H1 (cell line): ENCODE measurements at regions not wholly inside any gene's neighbourhood (a gene's known extent, or its start where the extent isn't known, plus 50 kb on each side); places are given as distances from the start of the nearest gene placed in this dataset.

Source experiments
- CTCF ChIA-PET: fragments of 300-600 bp; sonication (Branson Sonifier 250); formaldehyde crosslinking; loops from one replicate; lab custom pipeline; 2021; ENCODE audit not compliant: partially characterized antibody; lab: Charles Lee
- POLR2A ChIA-PET: fragments of 300-600 bp; sonication (Branson Sonifier 250); formaldehyde crosslinking; loops from one replicate; lab custom pipeline; 2021; ENCODE audit warnings: inconsistent platforms; ENCODE audit not compliant: partially characterized antibody; lab: Charles Lee
- DNase-seq, 2 experiments: peaks; one replicate each; pipeline versions ENCODE4 v3.0.0 to v3.0.0-alpha.2; 2010 to 2022; ENCODE audit warnings: low spot score in 2 of 2, low read depth in 1 of 2, mixed read lengths in 1 of 2
- FAIRE-seq: peaks from 2 replicates; lab custom pipeline; 2011; peaks lifted over from hg19 to GRCh38; lab: Jason Lieb, UNC
- H2AFZ ChIP-seq: 2 replicates; pipeline ENCODE4 v1.8.1; 2012; ENCODE audit warnings: low read length, inconsistent platforms
- H2AK5ac ChIP-seq: 2 replicates; pipeline ENCODE4 v1.6.1; 2013; ENCODE audit warnings: low read depth, low read length
- H2BK120ac ChIP-seq: replicated peaks from 2 replicates; pipeline ENCODE3; 2013; ENCODE audit warnings: low read depth, low read length, inconsistent platforms
- H2BK12ac ChIP-seq: 2 replicates; pipeline ENCODE4 v1.6.1; 2013; ENCODE audit warnings: low read depth, low read length
- H2BK15ac ChIP-seq: 2 replicates; pipeline ENCODE4 v1.6.1; 2013; ENCODE audit warnings: low read length
- H2BK20ac ChIP-seq: 2 replicates; pipeline ENCODE4 v1.6.1; 2013; ENCODE audit warnings: low read length
- H2BK5ac ChIP-seq: 2 replicates; pipeline ENCODE4 v1.6.1; 2013; ENCODE audit warnings: low read depth, low read length
- H3K14ac ChIP-seq: 2 replicates; pipeline ENCODE4 v1.6.1; 2013; ENCODE audit warnings: inconsistent platforms; ENCODE audit not compliant: insufficient read length
- H3K18ac ChIP-seq: 2 replicates; pipeline ENCODE4 v1.6.1; 2013; ENCODE audit warnings: low read length; ENCODE audit errors: extremely low read depth
- H3K23ac ChIP-seq: 2 replicates; pipeline ENCODE4 v1.6.1; 2013; ENCODE audit warnings: inconsistent platforms; ENCODE audit not compliant: insufficient read length
- H3K23me2 ChIP-seq: 2 replicates; pipeline ENCODE4 v1.6.1; 2013; ENCODE audit warnings: low read depth, low read length
- H3K27ac ChIP-seq: 2 replicates; pipeline ENCODE4 v1.6.1; 2011; ENCODE audit warnings: low read depth, low read length, inconsistent platforms
- H3K27me3 ChIP-seq, 4 experiments: replicated peaks in 1 of 4; 1 replicate in 1 of 4; 2 replicates in 3 of 4; pipeline versions ENCODE4 v1.6.1 to v1.8.1; 2011 to 2013; ENCODE audit warnings: low read length in 3 of 4, mild to moderate bottlenecking in 3 of 4, inconsistent platforms in 2 of 4, mixed read lengths in 2 of 4, moderate library complexity in 1 of 4; ENCODE audit not compliant: control insufficient read depth in 3 of 4, insufficient read depth in 3 of 4; ENCODE audit errors: extremely low read depth in 1 of 4
- H3K36me3 ChIP-seq, 4 experiments: 2 replicates each; pipeline versions ENCODE4 v1.6.1 to v1.8.1; 2011 to 2013; ENCODE audit warnings: mild to moderate bottlenecking in 4 of 4, low read length in 3 of 4, moderate library complexity in 2 of 4, control low read depth in 1 of 4, inconsistent platforms in 1 of 4; ENCODE audit not compliant: insufficient read depth in 4 of 4, control insufficient read depth in 2 of 4
- H3K4ac ChIP-seq: replicated peaks from 2 replicates; pipeline ENCODE3; 2013; ENCODE audit warnings: low read length, low read depth, mixed read lengths, inconsistent platforms; ENCODE audit not compliant: insufficient read length
- H3K4me1 ChIP-seq, 4 experiments: replicated peaks in 1 of 4; 1 replicate in 1 of 4; 2 replicates in 3 of 4; pipeline versions ENCODE4 v1.6.1 to v1.8.1; 2011 to 2013; ENCODE audit warnings: low read length in 3 of 4, inconsistent platforms in 2 of 4, mixed read lengths in 1 of 4; ENCODE audit not compliant: insufficient read depth in 4 of 4, control insufficient read depth in 3 of 4
- H3K4me2 ChIP-seq, 2 experiments: 2 replicates each; pipeline versions ENCODE4 v1.6.1 to v1.8.1; 2011 to 2013; ENCODE audit warnings: low read depth in 2 of 2, low read length in 2 of 2, control low read depth in 1 of 2, inconsistent platforms in 1 of 2, mild to moderate bottlenecking in 1 of 2; ENCODE audit not compliant: insufficient read depth in 1 of 2
- H3K4me3 ChIP-seq, 4 experiments: fragments of 200-600, 300-600 bp in 1 of 4; sonication (generic), shearing (Covaris generic), sonication (Bioruptor Twin) in 1 of 4; 2 replicates each; pipeline versions ENCODE4 v1.5.1 to v1.8.1; 2011 to 2016; ENCODE audit warnings: low read length in 4 of 4, low read depth in 3 of 4, control low read depth in 2 of 4, inconsistent platforms in 2 of 4, mild to moderate bottlenecking in 2 of 4, mixed read lengths in 1 of 4, moderate library complexity in 1 of 4; ENCODE audit not compliant: insufficient read depth in 2 of 4; ENCODE audit errors: extremely low read depth in 1 of 4
- H3K56ac ChIP-seq: replicated peaks from 2 replicates; pipeline ENCODE3; 2013; ENCODE audit warnings: low read depth, mild to moderate bottlenecking, mixed read lengths, low read length, inconsistent platforms; ENCODE audit not compliant: insufficient read length
- H3K79me1 ChIP-seq: 2 replicates; pipeline ENCODE4 v1.6.1; 2013; ENCODE audit warnings: low read depth, low read length, control low read depth
- H3K79me2 ChIP-seq, 2 experiments: 2 replicates each; pipeline versions ENCODE4 v1.6.1 to v1.8.1; 2012 to 2013; ENCODE audit warnings: low read length in 2 of 2, mild to moderate bottlenecking in 2 of 2, inconsistent platforms in 1 of 2; ENCODE audit not compliant: insufficient read depth in 2 of 2, control insufficient read depth in 1 of 2
- H3K9ac ChIP-seq, 4 experiments: replicated peaks in 1 of 4; 1 replicate in 1 of 4; 2 replicates in 3 of 4; pipeline versions ENCODE4 v1.6.1 to v1.8.1; 2011 to 2013; ENCODE audit warnings: low read depth in 3 of 4, low read length in 3 of 4, control low read depth in 2 of 4, mild to moderate bottlenecking in 2 of 4, moderate library complexity in 2 of 4, inconsistent platforms in 1 of 4; ENCODE audit errors: extremely low read depth in 1 of 4
- H3K9me3 ChIP-seq, 2 experiments: 2 replicates each; pipeline versions ENCODE4 v1.6.1 to v1.8.1; 2012 to 2013; ENCODE audit warnings: mild to moderate bottlenecking in 2 of 2, moderate library complexity in 2 of 2, control low read depth in 1 of 2, inconsistent platforms in 1 of 2, low read depth in 1 of 2, low read length in 1 of 2, mixed read lengths in 1 of 2; ENCODE audit not compliant: insufficient read depth in 2 of 2
- H4K20me1 ChIP-seq, 2 experiments: replicated peaks in 1 of 2; 2 replicates each; pipeline versions ENCODE3 to v1.8.1; 2011 to 2013; ENCODE audit warnings: inconsistent platforms in 2 of 2, low read length in 2 of 2, mild to moderate bottlenecking in 1 of 2; ENCODE audit not compliant: insufficient read depth in 2 of 2, control insufficient read depth in 1 of 2
- H4K5ac ChIP-seq: 2 replicates; pipeline ENCODE4 v1.6.1; 2013; ENCODE audit warnings: low read length, low read depth, mixed read lengths, inconsistent platforms; ENCODE audit not compliant: insufficient read length
- H4K8ac ChIP-seq: 2 replicates; pipeline ENCODE4 v1.8.0; 2013; ENCODE audit warnings: mild to moderate bottlenecking, moderate library complexity, low read length, inconsistent platforms; ENCODE audit not compliant: insufficient read depth; ENCODE audit errors: extremely low read depth
- H4K91ac ChIP-seq: replicated peaks from 2 replicates; pipeline ENCODE3; 2013; ENCODE audit warnings: low read length, mixed read lengths, inconsistent platforms; ENCODE audit not compliant: insufficient read length
- HDAC2 ChIP-seq, 2 experiments: fragments of 300-600 bp in 1 of 2; sonication (generic) in 1 of 2; IDR thresholded peaks; 2 replicates each; pipeline ENCODE4 v1.6.1; 2011 to 2012; ENCODE audit warnings: low read depth in 2 of 2, low read length in 2 of 2, mild to moderate bottlenecking in 2 of 2, moderate library complexity in 2 of 2, borderline replicate concordance in 1 of 2, inconsistent platforms in 1 of 2
- WGBS, 2 experiments: shearing (Covaris generic) in 1 of 2; methylation state at CpG; one replicate each; pipeline versions ENCODE4 v1.1.6 to v1.1.7; 2013 to 2015; ENCODE audit warnings: low lambda C conversion rate in 2 of 2, mixed read lengths in 2 of 2, inconsistent platforms in 1 of 2, low coverage in 1 of 2, missing lambda C conversion rate in 1 of 2; ENCODE audit not compliant: insufficient replicate concordance in 2 of 2, insufficient coverage in 1 of 2, insufficient read length in 1 of 2; ENCODE audit errors: extremely low coverage in 1 of 2, missing lambda C conversion rate in 1 of 2; 5-methylcytosine and 5-hydroxymethylcytosine counted together

- Histone ChIP-seq H2BK12ac (no peak overlapping the region), H3K4me2 (no peak overlapping the region), H2BK20ac (no peak overlapping the region), H3K27ac (no peak overlapping the region), H3K18ac (no peak overlapping the region; the same call in 1 of the 2 replicates), H3K14ac (no peak overlapping the region), H4K20me1 (no peaks in the 10 kb centered on the region), H4K91ac (no peak overlapping the region), H3K4me3 (no peak overlapping the region), H3K79me2 (no peaks in the 10 kb centered on the region), H4K5ac (no peak overlapping the region), H3K4me1 (peaks cover 0 to 3% (median 0%) of the 10 kb centered on the region in 4 experiments; a peak in 3 of 7 replicates), H3K23ac (no peak overlapping the region), H3K23me2 (peaks cover 1% of the 10 kb centered on the region), H3K4ac (no peak overlapping the region), H4K8ac (peak overlapping the region; percentile 31), H2BK15ac (no peak overlapping the region), H2AK5ac (no peak overlapping the region), H3K27me3 (no peaks in the 10 kb centered on the region), H3K9ac (no peak overlapping the region), H2AFZ (no peak overlapping the region), H3K56ac (no peak overlapping the region), H3K36me3 (no peaks in the 10 kb centered on the region), H2BK5ac (no peak overlapping the region), H3K79me1 (no peaks in the 10 kb centered on the region), H3K9me3 (no peaks in the 10 kb centered on the region), H2BK120ac (no peak overlapping the region)
- CTCF ChIA-PET, result interaction anchor here (0.7 to 1.5 kb wide), 3 partner anchors 8 to 18 kb away, joined by 5 read pairs; no protein-coding TSS in a partner anchor
- no peak for FAIRE-seq
- DNase-seq, result peak in 1 of 2 experiments; percentile 35
- POLR2A ChIA-PET, result no interaction called here
- no peak for TF ChIP-seq HDAC2 (IDR thresholded peaks at IDR 0.05; ENCODE audit: borderline replicate concordance in 1 of 2, low read depth in 2 of 2, low read length in 2 of 2)
- WGBS, 2 experiments, result 77% methylated on average over 7 of the region's 7 CpGs; no CpG with 5 or more reads in 1 of the 2 experiments
These were observed 351.2 kb downstream of the MATN1 start for GRCh38 chr1:30371888-30372791.
